8988T (cell line): ENCODE measurements at regions not wholly inside any gene's neighbourhood (a gene's known extent, or its start where the extent isn't known, plus 50 kb on each side); places are given as distances from the start of the nearest gene placed in this dataset.

ENCODE experiments used
- DNase-seq: peaks from one replicate; pipeline ENCODE4 v3.0.0; 2011

DNA sequence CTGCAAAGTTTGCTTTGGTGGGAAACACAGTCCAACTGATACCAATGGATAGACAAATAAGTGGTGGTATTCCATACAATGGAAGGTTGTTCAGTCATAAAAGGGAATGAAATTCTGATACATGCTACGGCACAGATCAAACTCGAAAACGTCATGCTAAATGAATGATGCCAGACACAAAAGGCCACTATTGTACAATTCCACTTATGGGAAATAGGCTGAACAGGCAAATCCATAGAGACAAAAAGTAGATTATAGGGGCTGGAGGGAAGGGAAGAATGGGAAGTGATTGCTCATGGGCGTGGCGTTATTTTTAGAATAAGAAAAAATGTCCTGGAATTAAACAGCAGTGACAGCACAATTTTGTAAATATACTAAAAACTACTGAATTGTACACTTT, 66.0 kb upstream of the FOXK1 start:
- no peak for DNase-seq

DNA sequence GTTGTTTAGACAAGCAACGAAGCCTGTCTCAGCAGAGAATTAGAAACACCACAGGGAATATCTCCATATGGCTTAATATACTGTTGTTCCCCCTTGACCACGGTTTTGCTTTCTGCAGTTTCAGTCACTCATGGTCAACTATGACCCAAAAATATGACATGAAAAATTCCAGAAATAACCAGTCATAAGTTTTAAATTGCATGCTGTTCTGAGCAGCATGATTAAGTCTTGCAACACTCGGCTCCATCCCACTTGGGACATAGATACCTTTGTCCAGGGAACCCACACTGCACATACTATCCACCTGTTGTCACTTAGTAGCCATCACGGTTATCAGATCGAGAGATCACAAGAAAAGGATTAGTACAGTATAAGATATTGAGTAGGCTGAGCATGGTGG, 60.7 kb upstream of the FOXK1 start:
- DNase-seq = no peak

DNA sequence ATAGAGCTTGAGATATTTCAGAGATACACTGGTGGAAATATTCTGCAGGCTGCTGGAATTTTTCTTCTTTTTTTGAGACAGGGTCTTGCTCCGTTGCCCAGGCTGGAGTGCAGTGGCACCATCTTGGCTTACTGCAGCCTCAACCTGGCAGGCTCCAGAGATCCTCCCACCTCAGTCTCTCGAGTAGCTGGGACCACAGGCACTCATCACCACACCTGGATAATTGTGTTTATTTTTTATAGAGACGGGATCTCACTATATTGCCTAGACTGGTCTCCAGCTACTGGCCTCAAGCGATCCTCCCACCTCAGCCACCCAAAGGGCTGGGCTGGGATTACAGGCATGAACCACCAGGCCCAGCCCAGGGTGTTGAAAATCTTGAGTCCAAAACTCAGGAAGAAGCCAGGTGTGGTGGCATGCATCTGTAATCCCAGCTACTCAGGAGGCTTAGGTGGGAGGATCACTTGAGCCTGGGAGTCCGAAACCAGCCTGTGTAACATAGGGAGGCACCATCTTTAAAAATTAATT, 55.7 kb upstream of the FOXK1 start:
- no peak for DNase-seq

DNA sequence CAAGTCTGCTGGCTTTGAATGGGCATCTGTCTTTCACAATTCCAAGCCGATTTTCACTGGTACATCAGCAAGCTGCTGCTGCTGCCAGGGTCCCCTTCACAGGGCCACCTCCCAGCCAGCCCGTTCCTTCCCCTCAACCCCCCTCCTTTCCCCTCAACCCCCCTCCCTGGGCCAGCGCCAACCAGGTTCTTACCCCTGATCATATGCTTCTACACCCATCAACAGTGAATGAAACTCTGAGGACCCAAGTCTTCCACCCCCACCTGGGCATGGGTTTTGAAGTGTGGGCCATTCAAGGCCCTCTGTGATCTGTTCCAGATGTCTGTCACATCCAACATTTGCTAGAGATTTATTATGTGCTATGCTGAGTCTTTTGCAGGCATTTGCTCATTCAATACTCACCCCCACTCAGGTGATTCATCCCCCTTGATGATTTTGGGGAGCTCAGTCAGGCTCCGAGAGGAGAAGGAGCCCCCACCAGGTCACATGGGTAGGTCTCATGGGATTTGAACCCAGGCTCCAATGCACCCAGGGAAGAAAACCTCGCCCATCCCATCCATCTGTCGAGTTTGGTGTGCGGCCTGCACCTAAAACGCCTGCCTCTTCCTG, 52.7 kb upstream of the FOXK1 start:
- DNase-seq = no peak

DNA sequence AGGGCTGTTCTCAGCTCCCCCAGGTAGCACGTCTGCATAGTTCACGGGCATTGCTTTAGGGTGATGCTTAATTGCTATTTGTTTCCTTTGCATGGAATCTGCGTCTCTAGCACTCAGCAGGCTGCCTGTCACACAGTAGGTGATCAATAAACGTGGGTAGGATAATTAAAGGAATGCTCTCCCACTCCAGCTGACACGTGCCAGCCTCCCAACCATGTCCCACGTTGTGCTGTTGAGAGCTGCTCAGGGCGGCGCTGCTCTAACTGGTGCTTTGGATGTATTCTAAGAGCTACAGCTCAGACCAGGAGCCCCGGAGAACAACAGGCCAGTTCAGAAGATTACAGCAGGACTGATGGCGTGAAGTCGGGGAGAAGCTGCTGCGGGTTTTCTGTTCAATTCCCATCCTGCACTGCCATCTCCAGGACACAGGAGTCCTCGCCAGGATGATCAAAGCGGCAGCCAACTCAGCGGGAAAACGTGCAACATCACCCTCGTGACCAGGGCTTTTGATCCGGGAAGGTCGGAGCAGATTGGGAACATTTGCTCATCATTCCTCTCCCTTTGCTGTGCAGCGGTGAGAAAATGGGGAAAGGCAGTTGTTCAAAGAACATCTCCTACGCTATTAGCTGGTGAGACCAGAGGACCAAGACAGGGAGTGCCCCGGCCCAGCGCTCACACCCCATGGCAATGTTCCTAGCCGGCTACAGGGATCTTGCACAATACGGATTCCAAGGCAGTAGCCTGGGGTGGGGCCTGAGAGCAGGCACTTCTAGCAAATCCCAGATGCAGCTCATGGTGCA, 50.5 kb upstream of the FOXK1 start:
- peak; percentile 76 for DNase-seq
